NT2/D1 (cell line): ENCODE measurements at regions not wholly inside any gene's neighbourhood (a gene's known extent, or its start where the extent isn't known, plus 50 kb on each side); places are given as distances from the start of the nearest gene placed in this dataset.

Experiments used
- SUZ12 ChIP-seq: IDR thresholded peaks from 2 replicates; pipeline ENCODE4 v1.6.1; 2011; ENCODE audit not compliant: insufficient read length, insufficient read depth; ENCODE audit errors: extremely low read depth
- YY1 ChIP-seq: IDR thresholded peaks from 2 replicates; pipeline ENCODE4 v1.6.1; 2011; ENCODE audit not compliant: insufficient read length, insufficient read depth
- ZNF274 ChIP-seq: IDR thresholded peaks from 2 replicates; pipeline ENCODE4 v1.6.1; 2011; ENCODE audit warnings: mild to moderate bottlenecking, low read depth, low read length

DNA sequence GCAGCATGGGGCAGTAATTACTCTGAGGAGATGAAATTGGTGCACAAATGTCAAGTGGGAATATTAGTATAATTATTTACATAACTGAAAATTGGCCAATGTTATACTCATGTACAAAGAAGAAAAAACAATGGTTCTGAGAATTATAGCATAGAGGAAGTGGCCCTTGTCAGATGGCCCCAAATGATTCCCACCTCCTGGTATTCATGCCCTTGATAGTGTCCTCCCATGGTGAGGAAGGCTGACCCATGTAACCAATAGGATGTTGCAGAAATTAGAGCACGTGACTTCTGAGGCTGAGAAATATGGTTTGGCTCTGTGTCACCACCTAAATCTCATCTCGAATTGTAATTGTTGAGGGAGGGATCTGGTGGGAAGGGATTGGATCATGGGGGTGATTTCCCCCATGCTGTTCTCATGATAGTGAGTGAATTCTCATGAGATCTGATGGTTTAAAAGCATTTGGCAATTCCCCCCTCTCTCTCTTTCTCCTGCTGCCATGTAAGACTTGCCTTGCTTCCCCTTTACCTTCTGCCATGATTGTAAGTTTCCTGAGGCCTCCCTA, 368.5 kb downstream of the SHQ1 start:
- TF ChIP-seq ZNF274 (no peak), YY1 (no peak), SUZ12 (no peak)
